A549 (cell line): ENCODE measurements at regions not wholly inside any gene's neighbourhood (a gene's known extent, or its start where the extent isn't known, plus 50 kb on each side); places are given as distances from the start of the nearest gene placed in this dataset.

Experiments
- CTCF ChIP-seq: fragments of >200 bp; sonication (Bioruptor Twin); formaldehyde crosslinking; IDR thresholded peaks from 3 replicates; pipeline ENCODE4 v1.5.1; 2016
- MAX ChIP-seq: IDR thresholded peaks from 2 replicates; pipeline ENCODE4 v1.6.1; 2012
- NFE2L2 ChIP-seq: fragments of 150-350 bp; conservative IDR thresholded peaks from 2 replicates; pipeline ENCODE4 v1.6.1; 2014; ENCODE audit warnings: low read length
- PBX3 ChIP-seq: IDR thresholded peaks from 2 replicates; pipeline ENCODE4 v1.6.1; 2012
- POLR2A ChIP-seq: IDR thresholded peaks from 2 replicates; pipeline ENCODE4 v1.6.1; 2012; ENCODE audit warnings: mild to moderate bottlenecking, low read length

DNA sequence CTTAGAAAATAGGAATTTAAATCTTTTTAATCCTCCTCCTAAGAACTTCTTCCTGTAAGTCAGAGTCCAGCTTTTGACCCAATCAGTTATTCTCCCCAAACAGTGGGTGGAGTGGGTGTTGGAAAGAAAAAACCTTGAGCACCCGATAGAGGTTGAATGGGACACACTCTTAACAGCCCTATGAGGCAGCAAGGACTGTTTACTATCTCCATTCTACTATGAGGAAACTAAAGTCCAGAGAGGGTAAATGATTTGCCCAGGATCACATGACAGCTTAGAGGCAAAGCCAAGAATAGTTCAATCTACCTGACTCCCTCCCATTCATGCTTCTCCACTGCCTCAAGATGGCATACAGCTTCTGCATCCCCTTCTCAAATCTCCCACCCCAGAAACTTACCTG, 57.6 kb upstream of the SLC35B4 start:
- no peak for TF ChIP-seq CTCF
- TF ChIP-seq PBX3 = no peak
- TF ChIP-seq MAX = no peak
- TF ChIP-seq POLR2A = no peak
- no peak for TF ChIP-seq NFE2L2
